Smooth muscle cell of the brain vasculature (primary cell): ENCODE measurements at regions not wholly inside any gene's neighbourhood (a gene's known extent, or its start where the extent isn't known, plus 50 kb on each side); places are given as distances from the start of the nearest gene placed in this dataset.
A peak's percentile ranks its signal among the peaks of the same experiment; 100 is the strongest.

ENCODE experiments used
- DNase-seq: peaks from one replicate; pipeline ENCODE4 v3.0.0-alpha.2; 2012; ENCODE audit warnings: low read depth, low spot score

DNA sequence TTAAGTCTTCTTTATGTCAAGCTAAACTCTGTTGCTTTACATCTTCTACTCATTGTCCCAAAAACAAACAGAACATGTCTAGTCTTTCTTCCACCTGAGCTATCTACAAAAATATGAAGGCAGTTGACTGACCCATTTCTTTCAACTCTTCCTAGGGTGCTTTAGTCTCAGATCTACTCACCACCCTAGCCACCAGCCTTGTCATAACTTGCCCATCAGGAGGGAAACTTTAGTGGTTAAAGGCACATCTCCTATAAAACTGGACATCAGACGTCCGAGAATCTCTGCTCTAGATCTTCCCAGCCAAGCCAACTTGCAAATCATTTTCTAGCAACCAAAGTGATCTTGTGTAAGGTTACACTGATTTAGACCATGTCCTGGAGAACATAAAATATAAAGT lies 205.0 kb downstream of the ACTL7B start:
- DNase-seq, result no peak

GRCh38 chr9:108645520-108645919 lies 210.3 kb downstream of the ACTL7B start:
- no peak for DNase-seq

- DNase-seq, result no peak
These were observed 211.9 kb downstream of the ACTL7B start for GRCh38 chr9:108643731-108644510.

DNA sequence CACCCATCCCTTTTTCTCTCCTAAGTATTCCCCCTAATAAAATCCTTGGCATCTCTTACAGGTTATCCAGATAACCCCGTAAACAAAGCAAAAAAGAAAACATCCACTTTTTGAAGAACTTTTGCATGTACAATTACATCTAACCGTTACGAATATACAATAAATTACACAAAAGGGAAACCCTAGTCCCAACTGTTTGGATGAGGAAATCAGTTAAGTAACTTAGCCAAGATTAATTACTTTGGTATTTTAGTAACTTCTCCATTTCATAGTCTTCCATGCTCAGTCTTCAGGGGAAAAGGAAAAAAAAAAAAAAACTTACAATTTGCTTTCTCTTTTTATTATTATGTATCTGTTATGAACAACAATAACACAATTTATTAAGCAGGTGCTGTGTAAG lies 212.9 kb downstream of the ACTL7B start:
- DNase-seq, result no peak

GRCh38 chr9:108640230-108640629 lies 215.6 kb downstream of the ACTL7B start:
- DNase-seq, result no peak

GRCh38 chr9:108639696-108640095 lies 216.1 kb downstream of the ACTL7B start:
- no peak for DNase-seq

DNA sequence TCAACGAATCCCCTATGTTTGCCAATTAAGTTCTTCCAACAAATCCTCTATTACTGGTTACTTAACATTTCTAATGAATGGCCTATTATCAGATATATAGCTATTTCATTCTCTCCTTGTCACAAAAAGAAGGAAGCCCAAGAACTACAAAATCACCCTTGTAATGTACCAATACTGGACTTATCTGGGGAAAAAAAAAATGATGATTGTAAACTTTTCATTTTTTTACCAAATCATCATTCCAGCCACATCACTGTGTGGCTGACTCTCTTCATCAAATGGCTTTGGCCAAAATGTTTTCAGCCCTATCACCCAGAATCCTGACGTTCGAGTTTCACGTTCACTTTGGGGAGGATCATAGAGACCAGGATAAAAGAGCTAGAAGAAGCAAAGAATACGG lies 216.7 kb downstream of the ACTL7B start:
- DNase-seq, result no peak

GRCh38 chr9:108637340-108637739 lies 218.4 kb downstream of the ACTL7B start:
- no peak for DNase-seq

DNA sequence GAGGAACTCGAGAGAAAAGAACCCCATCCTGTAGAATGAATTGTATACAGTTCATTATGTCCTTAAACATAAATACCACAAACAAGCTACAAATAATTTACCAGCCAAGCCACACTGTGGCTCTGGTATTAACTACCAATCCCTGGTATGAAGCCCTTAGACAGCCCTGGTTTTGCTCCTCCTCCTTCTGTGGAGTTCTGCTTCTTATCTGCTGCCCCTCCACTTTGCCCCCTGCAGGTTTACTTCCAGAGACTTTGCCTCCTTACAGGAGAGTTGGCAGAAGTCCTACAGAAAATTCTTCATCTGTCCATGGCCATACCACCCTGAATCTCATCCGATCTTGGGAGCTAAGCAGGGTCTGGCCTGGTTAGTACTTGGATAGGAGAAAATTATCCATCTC lies 219.8 kb downstream of the ACTL7B start:
- no peak for DNase-seq

- DNase-seq, result no peak
These were observed 220.9 kb downstream of the ACTL7B start for GRCh38 chr9:108634672-108635462.

- no peak for DNase-seq
These were observed 221.6 kb downstream of the ACTL7B start for GRCh38 chr9:108634204-108634603.

- DNase-seq, result no peak
These were observed 224.1 kb downstream of the ACTL7B start for GRCh38 chr9:108631496-108632285.

GRCh38 chr9:108628316-108628715 lies 227.5 kb downstream of the ACTL7B start:
- DNase-seq, result no peak

DNA sequence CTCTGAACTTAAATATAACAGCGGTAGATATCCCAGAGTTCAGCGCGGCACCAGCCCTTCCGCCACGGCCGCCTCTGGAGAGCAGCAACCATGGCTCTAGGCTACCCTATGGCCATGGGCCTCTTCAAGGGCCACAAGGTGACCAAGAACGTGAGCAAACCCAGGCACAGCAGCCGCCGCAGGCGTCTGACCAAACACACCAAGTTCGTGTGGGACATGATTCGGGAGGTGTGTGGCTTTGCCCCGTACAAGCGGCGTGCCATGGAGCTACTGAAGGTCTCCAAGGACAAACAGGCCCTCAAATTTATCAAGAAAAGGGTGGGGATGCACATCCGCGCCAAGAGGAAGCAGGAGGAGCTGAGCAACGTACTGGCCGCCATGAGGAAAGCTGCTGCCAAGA lies 229.0 kb downstream of the ACTL7B start:
- DNase-seq, result no peak

- DNase-seq, result no peak
These were observed 233.6 kb downstream of the ACTL7B start for GRCh38 chr9:108621991-108622855.

DNA sequence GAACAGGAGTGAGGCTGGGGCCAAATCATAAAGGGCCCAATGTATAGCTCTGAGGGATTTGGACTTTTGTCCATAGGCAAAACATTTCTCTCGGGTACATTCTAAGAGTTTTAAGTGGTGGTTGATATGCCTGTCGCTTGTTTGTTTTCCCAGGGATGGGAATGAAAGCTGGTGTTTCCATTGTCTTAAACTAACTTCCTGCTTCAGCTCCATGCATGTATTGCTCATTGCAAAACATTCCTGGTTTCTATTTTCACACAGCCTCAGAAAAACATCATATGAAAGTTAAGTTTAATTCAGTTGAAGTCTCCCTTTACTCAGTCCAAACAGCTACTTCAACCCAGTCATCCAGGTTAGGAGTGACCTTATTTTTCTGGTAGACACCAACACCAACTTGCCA lies 235.0 kb downstream of the ACTL7B start:
- DNase-seq, result peak; percentile 31

DNA sequence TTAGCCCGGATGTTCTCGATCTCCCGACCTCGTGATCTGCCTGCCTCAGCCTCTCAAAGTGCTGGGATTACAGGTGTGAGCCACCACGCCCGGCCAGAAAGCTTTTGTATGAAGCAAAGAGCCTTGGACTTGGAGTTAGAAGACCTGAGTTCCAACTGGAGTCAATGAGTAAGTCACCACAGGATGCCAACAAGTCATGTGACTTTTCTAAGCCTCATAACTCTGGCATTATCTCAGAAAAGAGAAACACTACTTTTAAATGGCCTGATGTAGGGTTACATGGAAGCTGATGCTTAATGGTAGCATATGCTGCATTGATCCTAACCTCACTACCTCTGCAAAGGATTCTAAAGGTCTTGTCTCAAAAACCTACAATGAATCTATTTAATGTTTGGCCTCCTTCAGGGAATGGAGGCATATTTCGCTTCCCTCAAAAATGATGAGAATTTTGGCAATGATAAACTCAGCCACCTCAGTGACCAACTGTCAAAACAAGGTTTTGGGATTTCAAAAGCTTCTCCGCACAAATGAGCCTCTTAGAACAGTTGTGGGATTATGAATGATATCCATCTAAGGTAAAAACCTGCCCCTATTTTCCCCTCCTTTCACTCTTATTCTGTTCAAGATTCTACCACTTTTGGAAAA lies 236.8 kb downstream of the ACTL7B start:
- no peak for DNase-seq

GRCh38 chr9:108617676-108618075 lies 238.1 kb downstream of the ACTL7B start:
- DNase-seq, result no peak

DNA sequence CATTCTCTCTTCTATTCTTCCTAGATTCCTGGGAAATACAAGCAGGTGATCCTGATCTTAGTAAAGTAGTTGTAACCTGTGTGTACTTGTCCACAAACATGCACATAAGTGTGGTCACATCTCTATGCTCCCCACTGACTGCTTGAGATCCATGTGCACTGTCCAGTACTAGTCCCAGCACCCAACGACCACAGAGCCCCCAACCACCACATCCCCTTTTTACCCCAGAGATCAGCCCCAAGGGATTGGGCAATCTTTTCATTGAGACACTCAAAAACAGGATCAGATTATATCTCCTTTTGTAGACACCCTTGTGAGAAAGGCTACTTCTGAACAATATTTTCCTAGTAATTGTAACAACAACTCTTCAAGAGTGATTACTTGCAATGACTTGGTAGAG lies 240.6 kb downstream of the ACTL7B start:
- DNase-seq, result no peak

GRCh38 chr9:108612513-108612912 lies 243.3 kb downstream of the ACTL7B start:
- DNase-seq, result no peak

DNA sequence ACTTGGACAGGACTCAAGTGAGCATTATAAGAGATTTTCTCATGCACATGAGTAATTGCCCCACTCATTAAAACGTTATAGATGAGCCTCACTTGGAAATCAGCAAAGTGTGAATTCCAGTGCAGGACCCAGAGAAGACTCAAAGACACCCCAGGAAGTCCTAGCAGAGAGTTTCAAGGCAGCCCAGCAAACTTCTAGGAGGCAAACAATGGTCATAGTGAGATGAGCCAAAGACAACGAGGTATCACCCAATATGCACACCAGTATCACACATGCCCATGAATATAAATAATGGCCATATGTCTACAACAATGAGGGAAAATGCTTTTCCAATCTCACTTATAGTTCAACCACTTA lies 245.9 kb downstream of the ACTL7B start:
- no peak for DNase-seq
